DOHH2 (cell line): ENCODE measurements at regions not wholly inside any gene's neighbourhood (a gene's known extent, or its start where the extent isn't known, plus 50 kb on each side); places are given as distances from the start of the nearest gene placed in this dataset.

Experiments
- H3F3A ChIP-seq: fragments of 200-600 bp; sonication (generic), shearing (Covaris generic); 2 replicates; pipeline ENCODE4 v1.6.0; 2016; ENCODE audit warnings: antibody characterized with exemption, mild to moderate bottlenecking; ENCODE audit not compliant: control insufficient read depth, insufficient read depth
- H3K27ac ChIP-seq: fragments of 200-600 bp; sonication (generic); 2 replicates; pipeline ENCODE4 v1.5.1; 2014; ENCODE audit warnings: low read depth, mild to moderate bottlenecking, low read length, moderate library complexity
- H3K27me3 ChIP-seq: fragments of 200-600 bp; sonication (generic); 2 replicates; pipeline ENCODE4 v1.6.1; 2014; ENCODE audit warnings: mild to moderate bottlenecking, low read length, mixed read lengths; ENCODE audit not compliant: control insufficient read depth
- H3K36me3 ChIP-seq: fragments of 200-600 bp; sonication (generic); 2 replicates; pipeline ENCODE4 v1.6.1; 2014; ENCODE audit warnings: mild to moderate bottlenecking, low read length, moderate library complexity, mixed read lengths; ENCODE audit not compliant: control insufficient read depth
- H3K4me1 ChIP-seq: fragments of 200-600 bp; sonication (generic); 2 replicates; pipeline ENCODE4 v1.6.1; 2014; ENCODE audit warnings: mild to moderate bottlenecking, low read length, mixed read lengths; ENCODE audit not compliant: control insufficient read depth
- H3K4me2 ChIP-seq: fragments of 200-600 bp; sonication (generic); 2 replicates; pipeline ENCODE4 v1.6.0; 2014; ENCODE audit warnings: mild to moderate bottlenecking, low read length, moderate library complexity
- H3K4me3 ChIP-seq: fragments of 200-600 bp; sonication (generic); 2 replicates; pipeline ENCODE4 v1.5.1; 2014; ENCODE audit warnings: mild to moderate bottlenecking, low read length, mixed read lengths
- H3K79me2 ChIP-seq: fragments of 200-600 bp; sonication (generic); 2 replicates; pipeline ENCODE4 v1.6.1; 2014; ENCODE audit warnings: mild to moderate bottlenecking, low read length, mixed read lengths; ENCODE audit not compliant: control insufficient read depth
- H3K9me2 ChIP-seq: fragments of 200-600 bp; sonication (generic); replicated peaks from 2 replicates; pipeline ENCODE4 v1.6.1; 2014; ENCODE audit warnings: mild to moderate bottlenecking, low read length, mixed read lengths; ENCODE audit not compliant: control insufficient read depth
- H3K9me3 ChIP-seq: fragments of 200-600 bp; sonication (generic); 2 replicates; pipeline ENCODE4 v1.6.1; 2014; ENCODE audit warnings: antibody characterized with exemption, low read length, mixed read lengths; ENCODE audit not compliant: control insufficient read depth, insufficient read depth
- H4K20me1 ChIP-seq: fragments of 200-600 bp; sonication (generic); 2 replicates; pipeline ENCODE4 v1.6.0; 2014; ENCODE audit warnings: low read depth, mild to moderate bottlenecking, antibody characterized with exemption, low read length, moderate library complexity; ENCODE audit not compliant: control insufficient read depth, insufficient read depth
- EZH2phosphoT487 ChIP-seq: fragments of 200-600 bp; sonication (generic); IDR thresholded peaks from 2 replicates; pipeline ENCODE4 v1.6.1; 2017; ENCODE audit warnings: borderline replicate concordance, mild to moderate bottlenecking, antibody characterized with exemption, low read length, moderate library complexity, mixed read lengths
- TF ChIP-seq, protein P1 (sequence below): fragments of 200-600 bp; sonication (generic); IDR thresholded peaks from one replicate; pipeline ENCODE4 v1.5.1; 2014; ENCODE audit warnings: antibody characterized with exemption, mild to moderate bottlenecking, low read depth, low read length; ENCODE audit not compliant: poor library complexity, severe bottlenecking

DNA sequence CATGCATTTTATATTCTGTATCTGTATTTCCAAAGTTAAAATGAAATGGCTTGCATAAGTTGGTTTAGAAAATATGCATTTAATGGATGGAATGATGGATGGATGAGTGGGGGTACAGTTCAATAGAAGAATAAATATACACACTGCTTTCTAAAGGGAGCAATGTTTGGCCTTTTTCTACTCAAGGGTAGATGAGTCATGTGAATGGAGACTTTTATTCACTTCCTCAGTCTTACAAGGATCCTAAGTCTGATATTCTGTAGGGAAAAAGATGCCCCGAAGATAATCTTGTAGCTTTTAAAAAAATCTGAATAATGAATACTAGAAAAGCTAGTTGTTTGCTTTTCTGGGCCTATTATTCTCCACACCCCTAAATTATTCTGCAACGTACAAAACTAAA lies 2112.1 kb downstream of the MAT2B start:
- TF ChIP-seq, protein P1, sequence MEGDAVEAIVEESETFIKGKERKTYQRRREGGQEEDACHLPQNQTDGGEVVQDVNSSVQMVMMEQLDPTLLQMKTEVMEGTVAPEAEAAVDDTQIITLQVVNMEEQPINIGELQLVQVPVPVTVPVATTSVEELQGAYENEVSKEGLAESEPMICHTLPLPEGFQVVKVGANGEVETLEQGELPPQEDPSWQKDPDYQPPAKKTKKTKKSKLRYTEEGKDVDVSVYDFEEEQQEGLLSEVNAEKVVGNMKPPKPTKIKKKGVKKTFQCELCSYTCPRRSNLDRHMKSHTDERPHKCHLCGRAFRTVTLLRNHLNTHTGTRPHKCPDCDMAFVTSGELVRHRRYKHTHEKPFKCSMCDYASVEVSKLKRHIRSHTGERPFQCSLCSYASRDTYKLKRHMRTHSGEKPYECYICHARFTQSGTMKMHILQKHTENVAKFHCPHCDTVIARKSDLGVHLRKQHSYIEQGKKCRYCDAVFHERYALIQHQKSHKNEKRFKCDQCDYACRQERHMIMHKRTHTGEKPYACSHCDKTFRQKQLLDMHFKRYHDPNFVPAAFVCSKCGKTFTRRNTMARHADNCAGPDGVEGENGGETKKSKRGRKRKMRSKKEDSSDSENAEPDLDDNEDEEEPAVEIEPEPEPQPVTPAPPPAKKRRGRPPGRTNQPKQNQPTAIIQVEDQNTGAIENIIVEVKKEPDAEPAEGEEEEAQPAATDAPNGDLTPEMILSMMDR, result no peak
- no peak for TF ChIP-seq EZH2phosphoT487
- no peak overlapping the region for H3K27ac ChIP-seq
- H3K36me3 ChIP-seq, result no peaks in the 10 kb centered on the region
- H3K4me2 ChIP-seq, result no peak overlapping the region
- H3K79me2 ChIP-seq, result no peaks in the 10 kb centered on the region
- no peaks in the 10 kb centered on the region for H3F3A ChIP-seq
- H3K4me3 ChIP-seq, result no peak overlapping the region
- H3K27me3 ChIP-seq, result no peaks in the 10 kb centered on the region
- H3K4me1 ChIP-seq, result no peaks in the 10 kb centered on the region
- H3K9me2 ChIP-seq, result no peaks in the 10 kb centered on the region
- no peaks in the 10 kb centered on the region for H3K9me3 ChIP-seq
- no peaks in the 10 kb centered on the region for H4K20me1 ChIP-seq

DNA sequence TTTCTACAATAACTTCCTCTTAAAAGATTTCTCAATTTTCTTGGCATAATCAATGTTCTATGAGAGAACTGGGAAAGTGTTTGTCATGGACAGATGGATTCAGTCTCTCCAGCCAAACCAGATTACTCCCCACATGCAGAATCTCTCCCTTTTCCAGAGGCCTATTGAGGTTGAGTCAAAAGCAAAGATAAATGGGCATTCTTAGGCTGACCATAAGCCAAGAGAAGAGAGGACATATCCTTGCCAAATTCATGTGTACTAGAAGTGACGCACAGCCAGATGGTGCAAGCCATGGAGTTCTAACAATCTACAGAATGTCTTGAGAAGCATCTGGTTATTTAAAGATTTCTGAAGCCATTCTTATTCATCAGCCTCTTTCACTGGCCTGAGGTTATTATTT lies 2115.0 kb downstream of the MAT2B start:
- no peaks in the 10 kb centered on the region for H3K79me2 ChIP-seq
- no peak overlapping the region for H3K4me3 ChIP-seq
- no peaks in the 10 kb centered on the region for H3K9me3 ChIP-seq
- no peaks in the 10 kb centered on the region for H3K9me2 ChIP-seq
- H3K36me3 ChIP-seq, result no peaks in the 10 kb centered on the region
- no peaks in the 10 kb centered on the region for H3K27me3 ChIP-seq
- H3K27ac ChIP-seq, result no peak overlapping the region
- TF ChIP-seq, protein P1, result no peak
- no peak for TF ChIP-seq EZH2phosphoT487
- H4K20me1 ChIP-seq, result no peaks in the 10 kb centered on the region
- H3K4me2 ChIP-seq, result no peak overlapping the region
- no peaks in the 10 kb centered on the region for H3F3A ChIP-seq
- H3K4me1 ChIP-seq, result no peaks in the 10 kb centered on the region

DNA sequence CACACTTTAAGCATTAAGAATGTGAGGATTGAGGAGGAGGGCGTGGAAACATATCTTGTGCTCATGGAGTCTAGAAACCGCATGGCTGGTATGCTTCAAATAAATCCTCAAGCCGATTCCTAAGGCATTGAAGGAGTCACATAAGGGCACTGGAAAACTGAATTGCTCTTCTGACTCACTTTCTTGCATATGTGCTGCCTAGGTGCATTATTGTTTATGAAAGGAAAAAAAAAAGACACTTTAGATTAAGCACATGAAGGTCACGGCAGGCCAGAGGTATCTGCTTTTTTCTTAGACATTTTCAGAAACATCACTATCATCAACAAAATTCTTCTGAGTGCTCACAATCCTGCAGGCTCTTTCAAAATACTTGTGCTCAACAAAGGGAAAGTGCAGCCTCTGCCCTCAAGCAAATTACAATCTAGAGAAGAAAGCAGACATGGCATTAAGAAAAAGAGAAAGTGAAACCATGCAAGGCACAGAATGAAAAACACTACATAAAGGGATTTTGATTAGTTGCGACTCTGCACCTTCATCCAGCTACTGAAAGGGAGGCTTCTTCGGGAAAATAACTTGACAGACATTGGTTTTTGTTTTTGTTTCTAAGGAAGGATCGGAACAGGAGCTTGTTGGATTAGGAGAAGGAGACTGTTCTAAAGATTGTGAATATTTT lies 2117.6 kb downstream of the MAT2B start:
- H3F3A ChIP-seq, result no peaks in the 10 kb centered on the region
- no peaks in the 10 kb centered on the region for H3K9me3 ChIP-seq
- no peaks in the 10 kb centered on the region for H3K4me1 ChIP-seq
- H3K79me2 ChIP-seq, result no peaks in the 10 kb centered on the region
- H3K4me2 ChIP-seq, result no peak overlapping the region
- no peaks in the 10 kb centered on the region for H3K9me2 ChIP-seq
- H3K27ac ChIP-seq, result no peak overlapping the region
- no peaks in the 10 kb centered on the region for H4K20me1 ChIP-seq
- no peak for TF ChIP-seq EZH2phosphoT487
- TF ChIP-seq, protein P1, result no peak
- no peaks in the 10 kb centered on the region for H3K27me3 ChIP-seq
- H3K36me3 ChIP-seq, result no peaks in the 10 kb centered on the region
- H3K4me3 ChIP-seq, result no peak overlapping the region
